ENCODE measurements at regions not wholly inside any gene's neighbourhood (a gene's known extent, or its start where the extent isn't known, plus 50 kb on each side); places are given as distances from the start of the nearest gene placed in this dataset.

DNA sequence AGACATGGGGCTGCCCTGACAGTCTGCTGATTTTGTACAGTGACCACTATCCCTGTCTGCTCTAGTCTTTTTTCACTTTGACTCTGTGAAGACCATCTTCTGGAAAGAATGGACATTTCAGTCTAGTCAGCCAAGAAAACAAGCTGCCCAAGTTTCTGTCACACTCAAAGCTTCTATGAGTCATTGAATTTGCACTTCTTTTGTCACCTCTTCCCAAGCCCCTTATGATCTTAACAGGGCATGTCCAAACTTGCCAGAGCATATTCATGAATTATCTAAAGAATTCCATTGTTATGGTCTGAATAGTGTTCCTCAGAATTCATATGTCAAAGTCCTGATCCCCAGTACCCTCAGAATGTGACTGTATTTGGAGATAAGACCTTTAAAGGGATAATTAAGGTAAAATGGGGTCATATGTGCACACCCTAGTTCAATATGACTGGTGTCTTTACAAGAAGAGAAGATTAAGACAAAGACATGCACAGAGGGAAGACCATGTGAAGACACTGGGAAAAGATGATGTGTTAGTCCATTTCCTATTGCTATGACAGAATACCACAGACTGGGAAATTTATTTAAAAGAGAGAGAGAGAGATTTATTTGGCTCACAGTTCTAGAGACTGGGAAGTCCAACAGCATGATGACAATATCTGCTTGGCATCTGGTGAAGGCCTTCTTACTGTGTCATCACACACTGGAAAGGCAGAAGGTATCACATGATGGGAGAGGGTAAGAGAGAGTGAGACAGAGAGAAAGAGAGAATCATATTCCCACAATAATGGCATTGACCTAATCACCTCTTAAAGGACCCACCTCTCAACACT is 242.6 kb downstream of the BTG1 start:
- TF ChIP-seq POLR2A (IDR thresholded peaks at IDR 0.05) (no peak), CTCF (IDR thresholded peaks at IDR 0.05) (no peak)
- intact Hi-C loops (cut with DNase I), result no loop called here
- no peak overlapping the region for H3K4me3 ChIP-seq
- ATAC-seq (no peak), DNase-seq (no peak)
- H3K27ac ChIP-seq, result no peak overlapping the region
- peaks cover 0 to 7% (median 0%) of the 10 kb centered on the region in 12 donors for H3K9me3 ChIP-seq
- H3K27me3 ChIP-seq, result no peaks in the 10 kb centered on the region
- H3K36me3 ChIP-seq, result no peaks in the 10 kb centered on the region
- peaks cover 0 to 6% (median 0%) of the 10 kb centered on the region in 12 donors for H3K4me1 ChIP-seq

GRCh38 chr12:91901381-91902074 is 244.1 kb downstream of the BTG1 start:
- Histone ChIP-seq H3K4me1 (peaks cover 0 to 12% (median 0%) of the 10 kb centered on the region in 12 donors), H3K27ac (no peak overlapping the region), H3K9me3 (peaks cover 0 to 7% (median 0%) of the 10 kb centered on the region in 12 donors), H3K27me3 (no peaks in the 10 kb centered on the region), H3K4me3 (no peak overlapping the region), H3K36me3 (no peaks in the 10 kb centered on the region)
- 86 to 92% (median 91%) methylated on average over 3 of the region's 3 CpGs for WGBS, 4 donors
- intact Hi-C loops (cut with DNase I), result no loop called here
- ATAC-seq (no peak), DNase-seq (no peak)
- TF ChIP-seq POLR2A (IDR thresholded peaks at IDR 0.05), result no peak
- no peak for TF ChIP-seq CTCF (IDR thresholded peaks at IDR 0.05)

DNA sequence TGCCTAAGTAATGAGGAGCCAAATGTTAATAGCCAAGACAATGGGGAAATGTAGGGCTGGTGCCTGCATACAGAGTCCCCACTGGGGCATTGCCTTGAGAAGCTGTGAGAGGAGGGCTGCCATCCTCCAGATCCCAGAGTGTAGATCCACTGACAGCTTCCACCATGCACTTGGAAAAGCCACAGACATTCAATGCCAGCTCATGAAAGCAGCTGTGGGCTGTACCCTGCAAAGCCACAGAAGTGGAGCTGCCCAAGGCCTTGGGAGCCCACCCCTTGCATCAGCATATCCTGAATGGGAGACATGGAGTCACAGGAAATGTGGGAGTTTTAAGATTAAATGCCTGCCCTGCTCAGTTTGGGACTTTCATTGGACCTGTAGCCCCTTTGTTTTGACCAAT is 244.7 kb downstream of the BTG1 start:
- DNase-seq (no peak), ATAC-seq (no peak)
- intact Hi-C loops (cut with DNase I), result no loop called here
- Histone ChIP-seq H3K9me3 (peaks cover 0 to 7% (median 0%) of the 10 kb centered on the region in 12 donors), H3K4me1 (peaks cover 0 to 17% (median 0%) of the 10 kb centered on the region in 12 donors), H3K27ac (no peak overlapping the region), H3K27me3 (no peaks in the 10 kb centered on the region), H3K36me3 (no peaks in the 10 kb centered on the region), H3K4me3 (no peak overlapping the region)
- TF ChIP-seq CTCF (IDR thresholded peaks at IDR 0.05), result no peak
- TF ChIP-seq POLR2A (IDR thresholded peaks at IDR 0.05), result no peak

GRCh38 chr12:91899056-91899455 is 246.6 kb downstream of the BTG1 start:
- TF ChIP-seq CTCF (IDR thresholded peaks at IDR 0.05) (no peak), POLR2A (IDR thresholded peaks at IDR 0.05) (no peak)
- Histone ChIP-seq H3K36me3 (no peaks in the 10 kb centered on the region), H3K9me3 (peaks cover 0 to 7% (median 0%) of the 10 kb centered on the region in 12 donors), H3K27me3 (no peaks in the 10 kb centered on the region), H3K4me1 (peaks cover 0 to 17% (median 0%) of the 10 kb centered on the region in 12 donors), H3K27ac (no peak overlapping the region), H3K4me3 (no peak overlapping the region)
- WGBS, 4 donors, result 18 to 29% (median 22%) methylated on average over 1 of the region's 1 CpG
- no peak for ATAC-seq
- DNase-seq, result no peak
- intact Hi-C loops (cut with DNase I), result no loop called here

Measured in heart left ventricle (tissue), 16 donors.